GM12878 (cell line): ENCODE measurements at regions not wholly inside any gene's neighbourhood (a gene's known extent, or its start where the extent isn't known, plus 50 kb on each side); places are given as distances from the start of the nearest gene placed in this dataset.

Experiments
- ATAC-seq: fragments of 200-7000 bp; cut with Tn5 transposase; 3 replicates; pipeline ENCODE4 v1.9.1; 2020; ENCODE audit warnings: mild to moderate bottlenecking, moderate library complexity
- BruUV-seq: library from RNA; stranded (reverse); fragments of 400-500 nt; replicated peaks from 2 replicates; lab custom pipeline; 2021; lab: Mats Ljungman, UMichigan
- CTCF ChIA-PET: fragments of 300-600 bp; sonication (Branson Sonifier 250); formaldehyde crosslinking; extraction: SDS; loops from one replicate; lab custom pipeline; 2021; ENCODE audit warnings: inconsistent platforms; lab: Yijun Ruan, JAX
- POLR2A ChIA-PET: fragments of 350-600 bp; formaldehyde crosslinking; extraction: SDS; loops from one replicate; lab custom pipeline; 2021; ENCODE audit warnings: inconsistent platforms; lab: Charles Lee
- RAD21 ChIA-PET: fragments of 300-600 bp; sonication (Branson Sonifier 250); formaldehyde crosslinking; loops from one replicate; lab custom pipeline; 2023; ENCODE audit warnings: antibody characterized with exemption; ENCODE audit not compliant: unreplicated experiment; lab: Charles Lee
- SMC1A ChIA-PET: fragments of 300-600 bp; sonication (Branson Sonifier 250); formaldehyde crosslinking; loops from one replicate; lab custom pipeline; 2023; ENCODE audit not compliant: unreplicated experiment, uncharacterized antibody; lab: Charles Lee
- DNase-seq: peaks from one replicate; pipeline ENCODE4 v3.0.0-alpha.2; 2011; ENCODE audit warnings: low read depth, low spot score
- FAIRE-seq: peaks from 3 replicates; lab custom pipeline; 2011; peaks lifted over from hg19 to GRCh38; lab: Jason Lieb, UNC
- H2AFZ ChIP-seq: 2 replicates; pipeline ENCODE4 v1.6.0; 2011; ENCODE audit warnings: low read depth, low read length, control low read depth; ENCODE audit not compliant: control insufficient read depth
- H3K27ac ChIP-seq: 2 replicates; pipeline ENCODE4 v1.5.1; 2011; ENCODE audit warnings: control low read depth; ENCODE audit not compliant: control insufficient read depth, insufficient read depth
- H3K27me3 ChIP-seq, 2 experiments: replicated peaks in 1 of 2; 2 replicates each; pipeline versions ENCODE4 v1.6.0 to v1.6.1; 2011; ENCODE audit warnings: low read length in 1 of 2; ENCODE audit not compliant: control insufficient read depth in 2 of 2, insufficient read depth in 2 of 2
- H3K36me3 ChIP-seq, 2 experiments: 2 replicates each; pipeline ENCODE4 v1.5.1; 2011; ENCODE audit warnings: low read length in 1 of 2; ENCODE audit not compliant: control insufficient read depth in 2 of 2, insufficient read depth in 2 of 2
- H3K4me1 ChIP-seq: 2 replicates; pipeline ENCODE4 v1.6.1; 2011; ENCODE audit warnings: mild to moderate bottlenecking, low read length, moderate library complexity, mixed read lengths; ENCODE audit not compliant: control insufficient read depth, insufficient read depth
- H3K4me2 ChIP-seq: 2 replicates; pipeline ENCODE4 v1.6.0; 2011; ENCODE audit warnings: control low read depth; ENCODE audit not compliant: control insufficient read depth, insufficient read depth
- H3K4me3 ChIP-seq: fragments of 200-600 bp; sonication (generic); 2 replicates; pipeline ENCODE4 v1.5.1; 2016
- H3K79me2 ChIP-seq: 2 replicates; pipeline ENCODE4 v1.6.0; 2011; ENCODE audit warnings: low read length; ENCODE audit not compliant: control insufficient read depth, insufficient read depth
- H3K9ac ChIP-seq: 2 replicates; pipeline ENCODE4 v1.8.0; 2011; ENCODE audit warnings: low read length, control low read depth, mixed read lengths; ENCODE audit not compliant: control insufficient read depth, insufficient read depth
- H3K9me3 ChIP-seq: replicated peaks from 3 replicates; pipeline ENCODE4 v1.5.1; 2011; ENCODE audit warnings: mild to moderate bottlenecking, low read length; ENCODE audit not compliant: control insufficient read depth, insufficient read depth
- H4K20me1 ChIP-seq: 2 replicates; pipeline ENCODE4 v1.6.0; 2011; ENCODE audit not compliant: control insufficient read depth, insufficient read depth
- ESRRA ChIP-seq: IDR thresholded peaks from 2 replicates; pipeline ENCODE4 v1.6.1; 2012; ENCODE audit warnings: mild to moderate bottlenecking, low read length, improper control_type of control experiment
- JUNB ChIP-seq: IDR thresholded peaks from 2 replicates; pipeline ENCODE4 v1.6.1; 2016; ENCODE audit warnings: antibody characterized with exemption, mild to moderate bottlenecking
- KAT2A ChIP-seq: conservative IDR thresholded peaks from 2 replicates; pipeline ENCODE4 v1.6.1; 2011; ENCODE audit warnings: low read depth, low read length; ENCODE audit not compliant: control insufficient read depth
- NFXL1 ChIP-seq: fragments of 450-650 bp; IDR thresholded peaks from 2 replicates; pipeline ENCODE4 v1.6.1; 2017; ENCODE audit warnings: antibody characterized with exemption, mild to moderate bottlenecking, borderline replicate concordance
- POU2F2 ChIP-seq: IDR thresholded peaks from 3 replicates; pipeline ENCODE4 v1.6.1; 2011; ENCODE audit warnings: low read depth, mild to moderate bottlenecking, low read length, borderline replicate concordance
- SIN3A ChIP-seq: IDR thresholded peaks from 2 replicates; pipeline ENCODE4 v1.6.1; 2012; ENCODE audit warnings: low read depth, low read length, improper control_type of control experiment
- ZNF274 ChIP-seq: IDR thresholded peaks from one replicate; pipeline ENCODE4 v1.8.0; 2011; ENCODE audit not compliant: insufficient read length, insufficient read depth
- WGBS: methylation state at CpG from one replicate; pipeline ENCODE4 v1.1.6; 2016; ENCODE audit warnings: low lambda C conversion rate; ENCODE audit not compliant: insufficient replicate concordance, insufficient coverage; ENCODE audit errors: missing lambda C conversion rate; 5-methylcytosine and 5-hydroxymethylcytosine counted together
- in situ Hi-C: fragments of 300-500 bp; cut with MboI; formaldehyde crosslinking; loops from 9 replicates; pipeline ENCODE4 v1.14.3; 2018; ENCODE audit warnings: mixed read lengths
- intact Hi-C: fragments of 100-400 bp; cut with micrococcal nuclease; formaldehyde crosslinking; loops from one replicate; pipeline ENCODE4 v1.14.2; 2022; ENCODE audit not compliant: unreplicated experiment
- TF ChIP-seq, protein P1 (sequence below): fragments of 450-650 bp; IDR thresholded peaks from 2 replicates; pipeline ENCODE4 v1.6.1; 2014; ENCODE audit warnings: mild to moderate bottlenecking

- BruUV-seq, result no TSS peak
- H3K27ac ChIP-seq, result no peak overlapping the region
- in situ Hi-C loops, result no loop called here
- TF ChIP-seq JUNB (no peak), POU2F2 (no peak), SIN3A (no peak), ESRRA (no peak), ZNF274 (no peak), NFXL1 (no peak), KAT2A (no peak)
- TF ChIP-seq, protein P1, sequence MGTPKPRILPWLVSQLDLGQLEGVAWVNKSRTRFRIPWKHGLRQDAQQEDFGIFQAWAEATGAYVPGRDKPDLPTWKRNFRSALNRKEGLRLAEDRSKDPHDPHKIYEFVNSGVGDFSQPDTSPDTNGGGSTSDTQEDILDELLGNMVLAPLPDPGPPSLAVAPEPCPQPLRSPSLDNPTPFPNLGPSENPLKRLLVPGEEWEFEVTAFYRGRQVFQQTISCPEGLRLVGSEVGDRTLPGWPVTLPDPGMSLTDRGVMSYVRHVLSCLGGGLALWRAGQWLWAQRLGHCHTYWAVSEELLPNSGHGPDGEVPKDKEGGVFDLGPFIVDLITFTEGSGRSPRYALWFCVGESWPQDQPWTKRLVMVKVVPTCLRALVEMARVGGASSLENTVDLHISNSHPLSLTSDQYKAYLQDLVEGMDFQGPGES, result no peak
- WGBS, result 88% methylated on average over 5 of the region's 5 CpGs
- ChIA-PET SMC1A (interaction anchor here (2.4 kb wide), 1 partner anchor 38 kb away, joined by 6 read pairs; no protein-coding TSS in a partner anchor), CTCF (interaction anchor here (1.9 kb wide), 1 partner anchor 278 kb away, joined by 4 read pairs; no protein-coding TSS in a partner anchor), POLR2A (interaction anchor here (0.6 to 1.6 kb wide), 3 partner anchors 13 to 803 kb away, joined by 4 to 5 read pairs (median 5); no protein-coding TSS in a partner anchor), RAD21 (interaction anchor here (1.1 kb wide), 2 partner anchors 16 to 265 kb away, joined by 3 to 4 read pairs; no protein-coding TSS in a partner anchor)
- DNase-seq (no peak), FAIRE-seq (no peak), ATAC-seq (no peak)
- H3K9me3 ChIP-seq, result no peaks in the 10 kb centered on the region; the same call in 2 of the 3 replicates
- no peaks in the 10 kb centered on the region for H3K27me3 ChIP-seq
- no peaks in the 10 kb centered on the region for H3K79me2 ChIP-seq
- peaks cover 4% of the 10 kb centered on the region; the same call in 1 of the 2 replicates for H3K4me1 ChIP-seq
- no peaks in the 10 kb centered on the region for H3K36me3 ChIP-seq
- H2AFZ ChIP-seq, result no peak overlapping the region
- intact Hi-C loops, result no loop called here
- H3K4me2 ChIP-seq, result no peak overlapping the region
- no peaks in the 10 kb centered on the region for H4K20me1 ChIP-seq
- H3K4me3 ChIP-seq, result no peak overlapping the region
- no peak overlapping the region for H3K9ac ChIP-seq
Measured at GRCh38 chr6:26290941-26291340, 74.1 kb upstream of the BTN3A2 start.
